Adipocyte (in vitro differentiated cells): ENCODE measurements at regions not wholly inside any gene's neighbourhood (a gene's known extent, or its start where the extent isn't known, plus 50 kb on each side); places are given as distances from the start of the nearest gene placed in this dataset.

Experiments used
- DNase-seq: peaks from one replicate; pipeline ENCODE4 v3.0.0-alpha.2; 2015; ENCODE audit warnings: low read depth
- H3K27me3 ChIP-seq: replicated peaks from 2 replicates; pipeline ENCODE4 v1.7.0; 2013; ENCODE audit warnings: mild to moderate bottlenecking, low read length, moderate library complexity; ENCODE audit not compliant: control insufficient read depth, insufficient read depth
- H3K36me3 ChIP-seq: 2 replicates; pipeline ENCODE4 v1.7.0; 2013; ENCODE audit warnings: low read length, mild to moderate bottlenecking, moderate library complexity; ENCODE audit not compliant: control insufficient read depth, insufficient read depth, severe bottlenecking
- H3K4me1 ChIP-seq: 2 replicates; pipeline ENCODE4 v1.7.0; 2013; ENCODE audit warnings: mild to moderate bottlenecking, low read length, moderate library complexity; ENCODE audit not compliant: control insufficient read depth, insufficient read depth
- H3K4me3 ChIP-seq: 2 replicates; pipeline ENCODE4 v1.7.0; 2013; ENCODE audit warnings: mild to moderate bottlenecking, low read length, moderate library complexity
- H3K9ac ChIP-seq: 2 replicates; pipeline ENCODE4 v1.7.0; 2013; ENCODE audit warnings: mild to moderate bottlenecking, low read length, moderate library complexity
- H3K9me3 ChIP-seq: 2 replicates; pipeline ENCODE4 v1.7.0; 2013; ENCODE audit warnings: mild to moderate bottlenecking, low read length, moderate library complexity; ENCODE audit not compliant: control insufficient read depth

DNA sequence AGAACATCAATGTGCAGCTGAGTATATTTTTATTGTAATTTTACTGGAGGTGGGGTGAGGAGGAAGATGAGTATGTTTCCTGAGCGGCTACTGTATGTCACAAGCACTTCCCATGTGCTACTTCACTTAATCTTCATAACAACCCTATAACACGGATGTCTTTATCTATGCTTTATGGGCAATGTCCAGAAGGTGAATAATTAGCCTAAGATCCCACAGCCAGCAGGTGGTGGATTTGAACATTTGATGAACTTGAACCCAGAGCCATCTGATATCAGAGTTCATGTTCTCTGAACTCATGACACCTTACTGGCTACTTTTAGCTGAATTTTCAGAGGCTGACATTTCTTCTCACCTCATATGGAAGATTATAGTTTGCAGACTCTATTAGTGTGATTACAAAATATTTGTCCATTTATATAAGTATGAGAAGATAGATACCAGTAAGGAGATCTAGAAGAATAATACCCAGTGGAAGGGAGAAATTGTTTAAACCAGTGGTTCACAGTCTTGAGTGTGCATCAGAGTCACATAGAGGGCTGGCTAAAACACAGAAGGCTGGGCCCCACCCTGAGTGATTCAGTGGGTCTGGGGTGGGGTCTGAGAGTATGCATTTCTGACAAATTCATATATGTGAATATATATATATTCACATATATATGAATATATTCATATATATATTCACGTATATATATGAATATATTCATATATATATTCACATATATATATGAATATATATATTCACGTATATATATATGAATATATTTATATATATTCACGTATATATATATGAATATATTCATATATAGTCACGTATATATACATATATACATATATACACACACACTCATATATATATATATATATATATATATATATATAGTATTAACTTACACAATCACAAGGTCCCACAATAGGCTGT is 164.4 kb upstream of the NR3C1 start:
- Histone ChIP-seq H3K27me3 (no peaks in the 10 kb centered on the region), H3K4me1 (peaks cover 21% of the 10 kb centered on the region), H3K36me3 (no peaks in the 10 kb centered on the region), H3K4me3 (no peak overlapping the region), H3K9me3 (no peaks in the 10 kb centered on the region), H3K9ac (no peak overlapping the region)
- no peak for DNase-seq

DNA sequence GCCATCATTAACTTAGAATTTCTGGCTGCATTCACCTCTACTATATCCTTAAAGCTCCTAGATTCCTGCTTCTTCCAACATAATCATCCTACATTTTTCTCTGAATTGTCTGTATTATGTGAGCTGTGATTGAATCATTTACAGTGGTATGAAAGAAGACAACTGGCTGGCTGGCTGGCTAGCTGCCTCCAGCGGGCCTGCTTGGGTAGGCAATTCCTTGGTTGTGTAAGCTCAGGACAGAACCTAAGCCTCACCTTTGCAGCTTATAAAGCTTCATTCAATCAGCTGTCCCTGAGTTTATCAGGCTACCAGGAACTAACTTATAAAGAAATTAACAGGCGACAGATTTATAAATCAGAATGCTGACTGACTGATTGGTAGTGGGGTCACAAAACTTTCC is 162.7 kb upstream of the NR3C1 start:
- no peak for DNase-seq
- Histone ChIP-seq H3K9ac (no peak overlapping the region), H3K36me3 (no peaks in the 10 kb centered on the region), H3K4me1 (peaks cover 26% of the 10 kb centered on the region), H3K9me3 (no peaks in the 10 kb centered on the region), H3K4me3 (no peak overlapping the region), H3K27me3 (no peaks in the 10 kb centered on the region)

DNA sequence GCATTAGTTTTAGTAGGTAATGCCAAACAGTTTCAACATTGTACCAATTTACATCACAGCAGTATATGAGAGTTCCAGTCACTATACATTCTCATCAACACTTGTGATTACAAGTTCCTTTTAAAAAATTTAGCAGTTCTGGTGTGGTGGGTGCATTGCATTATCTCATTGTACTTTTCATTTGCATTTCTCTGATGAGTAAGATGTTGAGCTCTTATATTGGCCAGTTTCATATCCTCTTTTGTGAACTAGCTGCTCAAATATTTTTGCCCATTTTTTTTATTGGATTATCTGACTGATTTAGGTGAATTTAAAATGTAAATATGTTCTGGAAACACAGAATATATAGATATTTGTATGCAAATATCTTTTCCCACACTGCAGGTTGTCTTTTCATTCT is 160.9 kb upstream of the NR3C1 start:
- no peaks in the 10 kb centered on the region for H3K9me3 ChIP-seq
- H3K9ac ChIP-seq, result no peak overlapping the region

DNA sequence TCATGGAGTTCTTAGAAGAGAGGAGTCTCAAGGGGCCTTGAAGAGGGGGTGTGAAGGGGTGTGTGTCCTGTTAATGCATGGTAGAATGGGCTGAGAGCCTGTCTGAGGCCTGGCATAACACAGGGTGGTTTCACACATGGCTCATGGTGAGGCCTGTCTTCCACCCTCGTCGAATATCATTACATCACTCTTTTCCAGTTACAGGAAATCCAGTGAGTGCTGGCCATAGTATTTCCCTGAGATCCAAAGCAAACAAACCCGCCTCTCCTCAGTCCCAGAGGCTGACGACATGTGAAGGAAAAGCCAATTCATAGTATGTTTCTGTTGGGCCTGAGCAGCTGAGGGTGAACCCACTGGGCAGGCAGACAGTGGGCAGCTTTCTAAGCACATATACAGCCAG is 159.4 kb upstream of the NR3C1 start:
- H3K9ac ChIP-seq, result no peak overlapping the region
- peak; percentile 75 for DNase-seq
- no peaks in the 10 kb centered on the region for H3K27me3 ChIP-seq
- no peaks in the 10 kb centered on the region for H3K36me3 ChIP-seq
- H3K9me3 ChIP-seq, result no peaks in the 10 kb centered on the region
- H3K4me3 ChIP-seq, result no peak overlapping the region
- H3K4me1 ChIP-seq, result peaks cover 17% of the 10 kb centered on the region

More for the DNA sequence above, 160.9 kb upstream of the NR3C1 start:
- no peak overlapping the region for H3K4me3 ChIP-seq
- H3K4me1 ChIP-seq, result peaks cover 21% of the 10 kb centered on the region
- DNase-seq, result no peak
- H3K36me3 ChIP-seq, result no peaks in the 10 kb centered on the region
- H3K27me3 ChIP-seq, result no peaks in the 10 kb centered on the region

DNA sequence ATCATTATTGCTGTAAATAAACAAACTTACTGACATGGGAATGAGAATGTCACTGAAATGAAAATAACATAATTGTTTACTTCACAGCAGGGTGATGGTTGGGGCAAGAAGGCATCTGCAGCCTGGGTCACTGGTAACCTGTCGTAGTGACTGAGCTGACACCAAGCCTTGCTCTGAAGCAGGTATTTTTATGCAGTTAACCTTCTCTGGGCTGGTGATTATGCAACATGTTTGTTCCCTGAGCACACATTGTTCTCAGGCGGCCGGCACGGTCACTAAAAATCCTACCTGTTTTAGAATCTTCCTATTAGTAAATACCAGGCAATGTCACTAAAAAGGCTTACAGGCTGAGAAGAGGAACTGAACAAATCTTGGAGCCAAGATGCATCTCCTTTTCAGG is 157.7 kb upstream of the NR3C1 start:
- H3K36me3 ChIP-seq, result no peaks in the 10 kb centered on the region
- H3K9me3 ChIP-seq, result no peaks in the 10 kb centered on the region
- DNase-seq, result no peak
- peaks cover 31% of the 10 kb centered on the region for H3K4me1 ChIP-seq
- no peak overlapping the region for H3K4me3 ChIP-seq
- no peaks in the 10 kb centered on the region for H3K27me3 ChIP-seq
- no peak overlapping the region for H3K9ac ChIP-seq

DNA sequence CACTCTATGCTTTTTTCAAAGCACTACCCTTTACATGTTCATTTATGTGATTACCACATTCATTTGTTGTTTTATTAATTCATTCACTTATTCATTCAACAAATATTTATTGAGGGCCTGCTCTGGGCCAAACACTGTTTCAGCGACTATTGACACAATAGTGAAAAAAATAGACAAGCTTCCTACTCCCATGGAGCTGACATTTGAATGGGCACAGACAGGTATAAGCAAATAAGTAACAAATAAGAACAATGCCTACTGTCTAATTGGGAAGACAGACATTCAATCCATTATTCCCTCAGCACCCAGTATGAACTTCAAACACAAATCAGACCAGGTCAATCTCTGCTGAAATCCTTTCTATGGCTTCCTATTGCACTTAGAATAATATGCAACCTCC is 156.9 kb upstream of the NR3C1 start:
- DNase-seq, result no peak
- peaks cover 32% of the 10 kb centered on the region for H3K4me1 ChIP-seq
- H3K36me3 ChIP-seq, result no peaks in the 10 kb centered on the region
- H3K9me3 ChIP-seq, result no peaks in the 10 kb centered on the region
- no peak overlapping the region for H3K9ac ChIP-seq
- H3K4me3 ChIP-seq, result no peak overlapping the region
- no peaks in the 10 kb centered on the region for H3K27me3 ChIP-seq

DNA sequence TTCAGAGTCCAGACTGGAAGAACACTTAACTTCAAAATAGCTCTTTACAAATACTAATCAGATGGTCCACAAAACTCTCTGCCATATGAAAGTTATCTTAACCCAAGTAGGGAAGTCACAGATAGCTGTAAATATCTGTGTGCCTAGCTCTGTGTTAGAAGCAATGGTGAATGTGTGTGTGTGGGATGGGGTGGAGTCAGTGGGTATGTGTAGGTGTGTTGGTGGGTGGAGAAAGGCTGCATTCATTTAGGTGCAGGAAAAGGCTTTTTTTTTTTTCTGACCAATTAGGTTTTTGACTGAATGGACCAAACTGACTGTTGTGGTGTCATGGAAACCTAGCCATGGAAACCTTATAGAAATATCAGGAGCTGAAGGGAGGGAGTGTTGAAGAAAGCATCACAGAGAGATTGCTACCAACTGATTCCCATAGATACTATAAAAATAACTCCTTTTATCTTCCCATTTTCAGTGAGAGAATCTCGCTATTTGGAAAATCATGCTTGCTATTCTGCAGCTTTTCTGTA is 156.2 kb upstream of the NR3C1 start:
- no peak for DNase-seq
- Histone ChIP-seq H3K4me3 (no peak overlapping the region), H3K4me1 (peaks cover 40% of the 10 kb centered on the region), H3K9ac (no peak overlapping the region), H3K27me3 (no peaks in the 10 kb centered on the region), H3K9me3 (no peaks in the 10 kb centered on the region), H3K36me3 (no peaks in the 10 kb centered on the region)

DNA sequence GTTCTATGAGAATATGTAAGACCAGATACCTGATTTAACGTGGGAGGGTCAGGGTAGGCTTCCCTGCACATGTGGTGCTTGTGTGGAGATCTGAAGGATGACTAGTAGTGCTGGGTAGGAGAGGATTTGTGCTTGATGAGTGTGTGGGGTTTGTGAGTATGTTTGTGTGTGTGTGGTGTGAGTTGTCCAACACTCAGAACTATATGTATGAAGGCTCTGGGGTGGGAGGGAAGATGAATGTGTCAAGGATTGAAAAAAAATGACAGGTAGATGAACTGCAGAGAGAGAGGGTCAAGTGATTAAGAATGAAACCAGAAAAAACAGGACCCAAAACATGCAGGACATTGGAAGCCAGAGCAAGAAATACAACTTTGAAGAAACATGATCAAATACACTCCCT is 154.6 kb upstream of the NR3C1 start:
- no peaks in the 10 kb centered on the region for H3K36me3 ChIP-seq
- DNase-seq, result no peak
- H3K4me3 ChIP-seq, result no peak overlapping the region
- no peaks in the 10 kb centered on the region for H3K27me3 ChIP-seq
- no peaks in the 10 kb centered on the region for H3K9me3 ChIP-seq
- peaks cover 47% of the 10 kb centered on the region for H3K4me1 ChIP-seq
- no peak overlapping the region for H3K9ac ChIP-seq

DNA sequence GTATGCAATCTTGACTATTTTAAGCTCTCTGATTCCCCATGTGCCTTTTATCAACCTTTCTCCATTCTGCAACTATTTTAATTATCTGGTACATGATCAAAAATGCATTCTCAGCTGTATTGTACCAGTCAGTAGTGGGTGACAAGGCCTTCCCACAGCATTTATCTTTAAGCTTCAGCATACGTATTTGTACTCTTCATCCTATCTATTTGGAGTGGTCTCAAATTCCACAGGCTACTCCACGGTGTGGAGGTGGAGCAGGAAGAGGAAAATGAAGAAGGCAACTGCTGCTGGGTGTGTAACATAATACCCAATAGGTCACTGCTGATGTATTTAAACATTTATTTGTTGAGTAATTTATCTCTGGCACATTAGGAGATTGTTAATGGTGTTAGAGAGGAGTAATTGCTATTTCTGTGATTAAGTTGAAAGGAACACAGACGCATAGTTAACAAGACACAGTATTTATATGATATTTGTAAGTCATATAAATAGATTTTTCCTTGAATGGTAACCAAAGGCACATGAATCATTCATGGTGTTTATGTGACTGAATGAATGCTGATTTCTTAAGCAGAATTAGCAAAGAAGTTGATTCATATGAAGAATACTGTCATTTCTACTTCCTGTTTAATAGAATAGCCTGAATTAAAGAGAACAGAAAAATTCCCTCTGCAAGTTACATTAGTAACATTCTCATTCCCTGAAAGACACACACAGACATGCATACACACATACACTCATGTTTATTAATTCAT is 153.8 kb upstream of the NR3C1 start:
- Histone ChIP-seq H3K27me3 (no peaks in the 10 kb centered on the region), H3K36me3 (no peaks in the 10 kb centered on the region), H3K9me3 (no peaks in the 10 kb centered on the region), H3K9ac (peak overlapping the region; percentile 19), H3K4me3 (peak overlapping the region; percentile 14), H3K4me1 (peaks cover 42% of the 10 kb centered on the region)
- DNase-seq, result peak; percentile 43

DNA sequence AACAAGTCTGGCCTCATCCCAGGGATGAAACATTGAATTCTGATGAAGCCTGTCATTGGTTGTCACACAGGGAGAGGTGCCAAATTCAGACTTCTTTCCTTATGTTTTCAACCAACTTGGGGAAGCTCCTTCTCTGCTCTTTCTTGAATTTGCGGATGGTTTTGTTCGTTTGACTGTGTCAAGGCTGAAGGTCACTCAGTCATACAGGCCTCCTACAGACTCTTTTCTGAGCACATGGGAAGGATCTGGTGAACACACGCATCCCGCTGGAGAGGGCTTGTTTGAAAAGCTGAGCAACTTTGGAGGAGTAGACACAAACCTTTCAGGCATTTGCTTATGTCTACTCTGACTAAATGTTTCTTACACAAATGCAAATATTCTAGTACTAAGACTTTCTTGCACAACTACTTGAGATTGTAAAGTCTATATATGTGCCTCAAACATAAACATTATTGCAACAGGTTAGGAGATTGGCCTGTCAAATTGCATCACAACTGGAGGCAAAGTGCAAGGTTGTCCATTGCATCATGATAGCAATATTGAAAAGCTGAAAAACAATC is 151.5 kb upstream of the NR3C1 start:
- Histone ChIP-seq H3K4me3 (no peak overlapping the region), H3K36me3 (no peaks in the 10 kb centered on the region), H3K9ac (peak overlapping the region; percentile 10), H3K9me3 (no peaks in the 10 kb centered on the region), H3K27me3 (no peaks in the 10 kb centered on the region), H3K4me1 (peaks cover 58% of the 10 kb centered on the region)
- DNase-seq, result peak; percentile 67

DNA sequence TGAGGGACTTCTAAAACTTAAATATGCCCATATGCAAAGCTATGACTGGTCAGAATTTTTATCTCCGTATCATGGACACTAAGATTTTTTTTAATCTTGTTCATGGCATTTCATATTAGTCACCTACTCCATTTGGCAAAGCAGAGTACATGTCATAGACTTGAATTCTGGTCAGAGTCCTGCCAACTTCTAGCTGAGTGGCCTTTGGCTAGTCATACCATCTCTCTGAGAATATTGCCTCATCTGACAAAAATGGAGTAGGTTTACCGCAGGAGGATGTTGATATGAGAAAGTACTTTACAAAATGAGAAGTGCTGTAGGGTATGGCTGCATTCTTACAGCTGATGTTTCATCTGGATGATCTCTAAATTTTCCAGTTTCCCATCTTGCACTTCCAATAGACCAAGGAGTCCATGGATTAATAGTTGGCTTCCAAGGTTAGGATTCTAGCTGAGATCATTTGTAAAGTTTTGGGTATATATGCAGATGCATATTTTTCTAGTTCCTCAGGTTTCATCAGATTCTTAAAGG is 150.8 kb upstream of the NR3C1 start:
- H3K4me1 ChIP-seq, result peaks cover 58% of the 10 kb centered on the region
- no peaks in the 10 kb centered on the region for H3K9me3 ChIP-seq
- H3K4me3 ChIP-seq, result peak overlapping the region; percentile 43
- no peaks in the 10 kb centered on the region for H3K27me3 ChIP-seq
- H3K9ac ChIP-seq, result peak overlapping the region; percentile 36
- peak; percentile 87 for DNase-seq
- H3K36me3 ChIP-seq, result no peaks in the 10 kb centered on the region
